ENCODE measurements at regions not wholly inside any gene's neighbourhood (a gene's known extent, or its start where the extent isn't known, plus 50 kb on each side); places are given as distances from the start of the nearest gene placed in this dataset.

GRCh38 chr16:54444851-54445458, 158.4 kb upstream of the IRX3 start:
- TF ChIP-seq POLR2AphosphoS5 (IDR thresholded peaks at IDR 0.05) = no peak
- TF ChIP-seq CTCF (IDR thresholded peaks at IDR 0.05) = no peak
- no peak for TF ChIP-seq POLR2A (IDR thresholded peaks at IDR 0.05; ENCODE audit: low read depth)
